Smooth muscle cell (in vitro differentiated cells): ENCODE measurements at regions not wholly inside any gene's neighbourhood (a gene's known extent, or its start where the extent isn't known, plus 50 kb on each side); places are given as distances from the start of the nearest gene placed in this dataset.

ENCODE experiments used
- DNase-seq: peaks from one replicate; lab custom pipeline; 2025; ENCODE audit not compliant: unreplicated experiment; lab: John Stamatoyannopoulos, UW
- H2AFZ ChIP-seq: fragments of 200-600 bp; sonication (generic); 2 replicates; pipeline ENCODE4 v1.6.0; 2016; ENCODE audit warnings: antibody characterized with exemption, low read depth, mild to moderate bottlenecking
- H3F3A ChIP-seq: fragments of 200-600 bp; sonication (generic); 2 replicates; pipeline ENCODE4 v1.6.0; 2017; ENCODE audit warnings: antibody characterized with exemption, low read depth
- H3K27ac ChIP-seq: fragments of 200-600 bp; sonication (generic); 2 replicates; pipeline ENCODE4 v1.5.1; 2016; ENCODE audit warnings: low read depth, mild to moderate bottlenecking
- H3K27me3 ChIP-seq: fragments of 200-600 bp; sonication (generic); 2 replicates; pipeline ENCODE4 v1.6.1; 2016; ENCODE audit warnings: low read depth, mild to moderate bottlenecking
- H3K36me3 ChIP-seq: fragments of 200-600 bp; sonication (generic); 2 replicates; pipeline ENCODE4 v1.5.1; 2016; ENCODE audit warnings: low read depth
- H3K4me1 ChIP-seq: fragments of 200-600 bp; sonication (generic); 2 replicates; pipeline ENCODE4 v1.5.1; 2016; ENCODE audit warnings: low read depth
- H3K4me2 ChIP-seq: fragments of 200-600 bp; sonication (generic); 2 replicates; pipeline ENCODE4 v1.6.0; 2016; ENCODE audit warnings: mild to moderate bottlenecking
- H3K4me3 ChIP-seq: fragments of 200-600 bp; sonication (generic); 2 replicates; pipeline ENCODE4 v1.5.1; 2016; ENCODE audit warnings: mild to moderate bottlenecking
- H3K79me2 ChIP-seq: fragments of 200-600 bp; sonication (generic); 2 replicates; pipeline ENCODE4 v1.6.0; 2016; ENCODE audit warnings: low read depth, mild to moderate bottlenecking
- H3K9ac ChIP-seq: fragments of 200-600 bp; sonication (generic); 2 replicates; pipeline ENCODE4 v1.6.0; 2016; ENCODE audit warnings: low read depth
- H3K9me3 ChIP-seq: fragments of 200-600 bp; sonication (generic); replicated peaks from 2 replicates; pipeline ENCODE4 v1.5.1; 2016; ENCODE audit warnings: low read depth
- H4K20me1 ChIP-seq: fragments of 200-600 bp; sonication (generic); 2 replicates; pipeline ENCODE4 v1.6.0; 2016; ENCODE audit warnings: low read depth
- WGBS: methylation state at CpG from one replicate; pipeline ENCODE4 v1.1.7; 2016; ENCODE audit warnings: low lambda C conversion rate; 5-methylcytosine and 5-hydroxymethylcytosine counted together
- TF ChIP-seq, protein P1 (sequence below): fragments of 200-600 bp; sonication (generic); IDR thresholded peaks from 2 replicates; pipeline ENCODE4 v1.5.1; 2017; ENCODE audit warnings: borderline replicate concordance, mild to moderate bottlenecking, antibody characterized with exemption; ENCODE audit not compliant: insufficient read depth, poor library complexity, severe bottlenecking

DNA sequence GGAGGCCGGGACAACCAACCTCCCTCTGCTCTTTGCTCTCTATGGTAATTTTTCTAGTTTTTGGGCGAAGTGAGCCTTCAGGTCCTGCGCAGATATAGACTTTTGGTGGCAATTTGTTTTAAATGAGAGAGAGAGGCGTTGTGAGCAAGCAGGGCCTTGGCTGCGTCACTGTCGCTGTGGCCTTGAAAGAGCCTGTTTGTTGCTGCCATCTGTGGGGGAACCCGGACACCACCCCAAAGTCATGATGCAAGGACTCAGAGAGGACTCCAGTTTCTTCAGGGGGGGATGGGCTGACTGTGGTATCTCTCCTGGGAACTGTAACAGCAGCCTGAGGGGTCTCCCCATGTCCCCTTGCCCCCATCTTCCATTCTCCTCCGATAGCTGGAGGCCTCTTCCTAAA is 462.7 kb upstream of the SULF2 start:
- Histone ChIP-seq H3K9me3 (no peaks in the 10 kb centered on the region), H3K9ac (no peak overlapping the region), H3K4me3 (no peak overlapping the region), H3F3A (no peaks in the 10 kb centered on the region), H3K4me1 (no peaks in the 10 kb centered on the region), H4K20me1 (no peaks in the 10 kb centered on the region), H3K79me2 (no peaks in the 10 kb centered on the region), H3K27ac (no peak overlapping the region), H2AFZ (no peak overlapping the region), H3K4me2 (no peak overlapping the region), H3K27me3 (no peaks in the 10 kb centered on the region), H3K36me3 (no peaks in the 10 kb centered on the region)
- 91% methylated on average over 8 of the region's 8 CpGs for WGBS
- DNase-seq = no peak
- TF ChIP-seq, protein P1, sequence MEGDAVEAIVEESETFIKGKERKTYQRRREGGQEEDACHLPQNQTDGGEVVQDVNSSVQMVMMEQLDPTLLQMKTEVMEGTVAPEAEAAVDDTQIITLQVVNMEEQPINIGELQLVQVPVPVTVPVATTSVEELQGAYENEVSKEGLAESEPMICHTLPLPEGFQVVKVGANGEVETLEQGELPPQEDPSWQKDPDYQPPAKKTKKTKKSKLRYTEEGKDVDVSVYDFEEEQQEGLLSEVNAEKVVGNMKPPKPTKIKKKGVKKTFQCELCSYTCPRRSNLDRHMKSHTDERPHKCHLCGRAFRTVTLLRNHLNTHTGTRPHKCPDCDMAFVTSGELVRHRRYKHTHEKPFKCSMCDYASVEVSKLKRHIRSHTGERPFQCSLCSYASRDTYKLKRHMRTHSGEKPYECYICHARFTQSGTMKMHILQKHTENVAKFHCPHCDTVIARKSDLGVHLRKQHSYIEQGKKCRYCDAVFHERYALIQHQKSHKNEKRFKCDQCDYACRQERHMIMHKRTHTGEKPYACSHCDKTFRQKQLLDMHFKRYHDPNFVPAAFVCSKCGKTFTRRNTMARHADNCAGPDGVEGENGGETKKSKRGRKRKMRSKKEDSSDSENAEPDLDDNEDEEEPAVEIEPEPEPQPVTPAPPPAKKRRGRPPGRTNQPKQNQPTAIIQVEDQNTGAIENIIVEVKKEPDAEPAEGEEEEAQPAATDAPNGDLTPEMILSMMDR = no peak

DNA sequence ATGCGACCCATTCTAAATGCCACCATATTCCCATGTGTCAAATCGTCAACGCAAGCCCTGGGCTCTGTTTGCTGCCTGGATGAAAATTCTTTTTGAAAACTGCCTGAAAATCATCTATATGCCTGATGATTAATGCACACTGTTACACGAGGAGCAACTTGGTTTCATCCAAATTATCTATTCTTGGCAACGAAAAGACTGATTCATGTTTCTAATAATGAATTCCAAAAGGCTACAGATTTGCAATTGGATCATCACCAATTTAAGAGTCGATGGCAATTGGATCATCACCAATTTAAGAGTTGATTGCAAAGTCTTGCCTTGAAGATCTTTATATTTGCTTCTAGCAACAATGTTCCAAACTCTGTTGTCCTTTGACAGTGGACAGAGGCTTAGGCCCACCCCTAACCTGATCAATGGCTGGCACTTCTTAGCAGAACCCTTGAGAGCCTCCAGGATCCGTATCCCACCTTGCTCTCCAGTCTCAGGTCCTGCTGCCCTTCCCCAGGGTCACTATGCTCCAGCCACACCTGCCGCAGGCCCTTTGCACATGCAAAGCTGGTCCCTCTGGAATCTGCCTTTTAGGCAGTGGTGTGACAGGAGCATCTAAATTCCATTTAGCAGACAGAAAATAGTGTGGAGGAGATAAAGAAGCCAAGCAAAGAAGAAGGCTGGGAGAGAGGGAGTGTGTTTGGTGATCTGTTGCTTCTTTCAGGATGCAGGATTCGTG is 460.9 kb upstream of the SULF2 start:
- H3K9ac ChIP-seq = no peak overlapping the region
- no peaks in the 10 kb centered on the region for H3K36me3 ChIP-seq
- H2AFZ ChIP-seq = no peak overlapping the region
- no peak overlapping the region for H3K27ac ChIP-seq
- H3K4me1 ChIP-seq = no peaks in the 10 kb centered on the region
- H3K27me3 ChIP-seq = no peaks in the 10 kb centered on the region
- no peak overlapping the region for H3K4me2 ChIP-seq
- no peak overlapping the region for H3K4me3 ChIP-seq
- no peaks in the 10 kb centered on the region for H3K79me2 ChIP-seq
- 85% methylated on average over 9 of the region's 9 CpGs for WGBS
- TF ChIP-seq, protein P1 = no peak
- H3K9me3 ChIP-seq = no peaks in the 10 kb centered on the region
- H3F3A ChIP-seq = no peaks in the 10 kb centered on the region
- no peaks in the 10 kb centered on the region for H4K20me1 ChIP-seq
- DNase-seq = no peak

- Histone ChIP-seq H3K9ac (no peak overlapping the region), H3K27me3 (no peaks in the 10 kb centered on the region), H4K20me1 (no peaks in the 10 kb centered on the region), H3K4me3 (no peak overlapping the region), H3K4me2 (no peak overlapping the region), H2AFZ (no peak overlapping the region), H3K4me1 (no peaks in the 10 kb centered on the region), H3K9me3 (no peaks in the 10 kb centered on the region), H3K27ac (no peak overlapping the region), H3F3A (no peaks in the 10 kb centered on the region), H3K79me2 (no peaks in the 10 kb centered on the region), H3K36me3 (no peaks in the 10 kb centered on the region)
- WGBS = 95% methylated on average over 8 of the region's 8 CpGs
- DNase-seq = no peak
- TF ChIP-seq, protein P1 = no peak
These were observed 457.3 kb upstream of the SULF2 start for GRCh38 chr20:48242623-48243022.

DNA sequence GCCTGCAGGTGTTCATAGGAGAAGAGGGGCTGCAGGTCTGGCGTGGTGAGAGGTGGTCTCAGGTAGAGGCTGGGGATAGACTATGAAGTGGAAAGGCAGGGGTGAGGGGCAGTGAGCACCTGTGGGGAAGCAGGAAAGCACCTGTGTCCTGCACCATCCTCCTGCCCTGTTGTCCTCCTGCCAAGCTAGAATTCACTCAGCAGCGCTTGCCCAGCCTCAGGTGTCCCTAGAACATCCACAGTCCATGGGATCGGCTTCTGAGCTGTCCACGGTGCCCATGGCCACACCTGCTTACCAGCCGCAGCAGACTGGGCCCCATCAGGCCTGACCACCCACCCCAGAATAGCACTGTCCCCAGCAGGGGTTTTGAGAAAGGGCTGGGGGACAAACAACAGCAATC is 456.2 kb upstream of the SULF2 start:
- no peaks in the 10 kb centered on the region for H3K4me1 ChIP-seq
- H3K4me3 ChIP-seq = no peak overlapping the region
- H3K27ac ChIP-seq = no peak overlapping the region
- H3K36me3 ChIP-seq = no peaks in the 10 kb centered on the region
- no peaks in the 10 kb centered on the region for H3K9me3 ChIP-seq
- H3K79me2 ChIP-seq = no peaks in the 10 kb centered on the region
- no peaks in the 10 kb centered on the region for H3F3A ChIP-seq
- H4K20me1 ChIP-seq = no peaks in the 10 kb centered on the region
- TF ChIP-seq, protein P1 = no peak
- no peak for DNase-seq
- 85% methylated on average over 5 of the region's 5 CpGs for WGBS
- no peaks in the 10 kb centered on the region for H3K27me3 ChIP-seq
- H2AFZ ChIP-seq = no peak overlapping the region
- H3K9ac ChIP-seq = no peak overlapping the region
- H3K4me2 ChIP-seq = no peak overlapping the region
